HCT116 (cell line): ENCODE measurements at regions not wholly inside any gene's neighbourhood (a gene's known extent, or its start where the extent isn't known, plus 50 kb on each side); places are given as distances from the start of the nearest gene placed in this dataset.

Experiments used
- ATF3 ChIP-seq: IDR thresholded peaks from 2 replicates; pipeline ENCODE4 v1.6.1; 2012
- CTCF ChIP-seq, 3 experiments: fragments of 200-600 bp in 1 of 3; sonication (generic) in 1 of 3; IDR thresholded peaks in 2 of 3; conservative IDR thresholded peaks in 1 of 3; 2 replicates each; pipeline ENCODE4 v1.5.1; 2012 to 2017; ENCODE audit warnings: low read depth in 2 of 3, low read length in 2 of 3, antibody characterized with exemption in 1 of 3, borderline replicate concordance in 1 of 3, control low read depth in 1 of 3, mild to moderate bottlenecking in 1 of 3, mixed read lengths in 1 of 3, mixed run types in 1 of 3, moderate library complexity in 1 of 3; ENCODE audit not compliant: insufficient read depth in 1 of 3
- EGR1 ChIP-seq: IDR thresholded peaks from 2 replicates; pipeline ENCODE4 v1.6.1; 2012; ENCODE audit warnings: low read depth
- EZH2 ChIP-seq: fragments of 200-600 bp; sonication (generic); IDR thresholded peaks from 2 replicates; pipeline ENCODE4 v1.6.1; 2017; ENCODE audit warnings: antibody characterized with exemption, mixed run types
- EZH2phosphoT487 ChIP-seq: fragments of 200-600 bp; IDR thresholded peaks from 2 replicates; pipeline ENCODE4 v1.6.1; 2018; ENCODE audit warnings: antibody characterized with exemption, borderline replicate concordance
- JUND ChIP-seq: IDR thresholded peaks from 2 replicates; pipeline ENCODE4 v1.6.1; 2012
- POLR2A ChIP-seq: IDR thresholded peaks from 2 replicates; pipeline ENCODE4 v1.7.0; 2011; ENCODE audit warnings: borderline replicate concordance; ENCODE audit not compliant: insufficient read depth, insufficient read length; ENCODE audit errors: extremely low read depth
- POLR2AphosphoS5 ChIP-seq: IDR thresholded peaks from 2 replicates; pipeline ENCODE4 v1.6.1; 2011; ENCODE audit warnings: mild to moderate bottlenecking, low read depth, low read length, moderate library complexity
- RAD21 ChIP-seq: IDR thresholded peaks from 2 replicates; pipeline ENCODE4 v1.6.1; 2012; ENCODE audit warnings: low read depth, mild to moderate bottlenecking
- REST ChIP-seq: IDR thresholded peaks from 2 replicates; pipeline ENCODE4 v1.6.1; 2012; ENCODE audit warnings: low read depth
- SP1 ChIP-seq: IDR thresholded peaks from 2 replicates; pipeline ENCODE4 v1.6.1; 2012; ENCODE audit warnings: low read depth
- ZBTB33 ChIP-seq: IDR thresholded peaks from 2 replicates; pipeline ENCODE4 v1.6.1; 2011; ENCODE audit warnings: mild to moderate bottlenecking, low read length, moderate library complexity; ENCODE audit not compliant: insufficient replicate concordance; ENCODE audit errors: extremely low read depth

- TF ChIP-seq CTCF (IDR thresholded peaks at IDR 0.05 in 2 of 3, conservative IDR thresholded peaks at IDR 0.05 in 1 of 3; ENCODE audit: borderline replicate concordance in 1 of 3, insufficient read depth in 1 of 3, low read depth in 2 of 3, low read length in 2 of 3) = no peak
- TF ChIP-seq EZH2phosphoT487 = no peak
- TF ChIP-seq EZH2 = no peak
- no peak for TF ChIP-seq POLR2AphosphoS5
- TF ChIP-seq POLR2A = no peak
- no peak for TF ChIP-seq REST
- no peak for TF ChIP-seq SP1
- TF ChIP-seq EGR1 = no peak
- no peak for TF ChIP-seq JUND
- TF ChIP-seq ZBTB33 = no peak
- TF ChIP-seq RAD21 = no peak
- TF ChIP-seq ATF3 = no peak
Measured at GRCh38 chrX:63439580-63439979, 88.4 kb upstream of the SPIN4 start.
